Stimulated activated CD4-positive, alpha-beta T cell treated with anti-CD3 and anti-CD28 coated beads, TNF-alpha, amount 100 ng/mL, for 48 hours (primary cell): ENCODE measurements at regions not wholly inside any gene's neighbourhood (a gene's known extent, or its start where the extent isn't known, plus 50 kb on each side); places are given as distances from the start of the nearest gene placed in this dataset.
A peak's percentile ranks its signal among the peaks of the same experiment; 100 is the strongest.
"Not testable (repeated sequence)": the region's sequence is repeated elsewhere in the genome, so short reads cannot be mapped to it uniquely, and the experiment has no call there.

Source experiments
- DNase-seq, 3 donors: peaks; one replicate each; pipeline ENCODE4 v3.0.0-alpha.2; 2020; ENCODE audit warnings: low read depth in 3 of 3

GRCh38 chr12:131599190-131600159 is 111.4 kb upstream of the SFSWAP start:
- no peak for DNase-seq

- no peak for DNase-seq
Observed at GRCh38 chr12:131600160-131600532, 110.7 kb upstream of the SFSWAP start.

GRCh38 chr12:131601499-131601898 is 109.4 kb upstream of the SFSWAP start:
- not testable (repeated sequence) for DNase-seq

- no peak for DNase-seq
Observed at GRCh38 chr12:131603106-131603938, 107.6 kb upstream of the SFSWAP start.

- DNase-seq = no peak
Observed at GRCh38 chr12:131603939-131604795, 106.7 kb upstream of the SFSWAP start.

DNA sequence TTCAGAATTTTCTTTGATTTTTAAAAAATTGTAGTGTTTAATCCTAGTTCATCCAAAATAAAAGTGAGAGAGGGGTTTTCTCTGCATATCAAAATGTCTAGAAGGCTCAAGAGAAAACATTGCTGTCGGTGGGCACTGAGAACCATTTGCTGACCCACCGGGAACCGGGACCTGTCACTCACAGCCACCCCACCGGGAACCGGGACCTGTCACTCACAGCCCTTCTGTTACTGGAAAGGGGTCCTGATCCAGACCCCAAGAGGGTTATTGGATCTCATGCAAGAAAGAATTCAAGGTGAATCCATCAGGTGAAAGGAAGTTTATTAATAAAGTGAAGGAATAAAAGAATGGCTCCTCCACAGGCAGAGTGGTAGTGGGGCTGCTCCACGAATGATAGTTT is 106.0 kb upstream of the SFSWAP start:
- no peak for DNase-seq

DNA sequence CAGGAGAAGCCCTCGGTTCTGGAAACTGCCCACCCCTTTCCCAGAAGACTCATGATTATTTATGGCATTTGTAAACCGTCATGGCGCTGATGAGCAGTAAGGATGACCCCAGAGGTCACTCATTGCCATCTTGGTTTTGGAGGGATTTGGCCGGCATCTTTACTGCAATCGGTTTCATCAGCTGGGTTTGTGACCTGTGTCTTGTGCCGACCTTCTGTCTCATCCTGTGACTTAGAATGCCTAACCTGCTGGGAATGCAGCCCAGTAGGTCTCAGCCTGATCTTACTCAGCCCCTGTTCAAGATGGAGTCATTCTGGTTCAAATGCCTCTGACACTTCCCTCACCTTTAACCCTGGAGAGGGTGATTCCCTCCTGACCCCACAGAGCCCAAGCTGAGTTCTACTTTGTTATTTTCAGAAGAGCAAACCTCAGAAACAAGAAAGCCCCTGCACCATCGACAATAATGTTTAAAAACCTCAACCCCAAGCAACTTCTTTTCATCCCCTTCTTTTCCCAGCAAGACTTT is 105.5 kb upstream of the SFSWAP start:
- no peak for DNase-seq

DNA sequence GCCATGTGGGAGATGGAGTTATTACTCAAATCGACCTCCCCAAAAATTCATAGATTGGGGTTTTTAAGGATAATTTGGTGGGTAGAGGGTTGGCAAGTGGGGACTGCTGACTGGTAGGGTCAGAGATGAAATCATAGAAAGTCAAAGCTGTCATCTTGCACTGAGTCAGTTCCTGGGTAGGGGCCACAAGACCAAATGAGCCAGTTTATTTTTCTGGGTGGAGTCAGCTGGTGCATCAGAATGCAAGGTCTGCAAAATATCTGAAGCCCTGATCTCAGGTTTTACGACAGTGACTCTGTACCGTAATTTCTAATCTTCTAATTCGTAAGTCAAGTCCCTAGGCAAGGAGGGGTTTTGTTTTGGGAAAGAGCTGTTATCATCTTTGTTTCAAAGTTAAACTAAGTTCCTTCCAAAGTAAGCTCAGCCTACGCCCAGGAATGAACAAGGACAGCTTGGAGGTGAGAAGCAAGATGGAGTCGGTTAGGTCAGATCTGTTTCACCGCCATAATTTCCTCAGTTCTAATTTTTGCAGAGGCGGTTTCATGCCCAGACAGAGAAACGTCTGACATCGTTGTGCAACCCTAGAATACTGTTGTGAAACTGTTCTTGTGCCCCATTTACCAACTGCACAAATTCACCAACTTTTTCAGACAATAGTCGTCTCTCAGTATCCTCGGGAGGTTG is 104.5 kb upstream of the SFSWAP start:
- DNase-seq = no peak

DNA sequence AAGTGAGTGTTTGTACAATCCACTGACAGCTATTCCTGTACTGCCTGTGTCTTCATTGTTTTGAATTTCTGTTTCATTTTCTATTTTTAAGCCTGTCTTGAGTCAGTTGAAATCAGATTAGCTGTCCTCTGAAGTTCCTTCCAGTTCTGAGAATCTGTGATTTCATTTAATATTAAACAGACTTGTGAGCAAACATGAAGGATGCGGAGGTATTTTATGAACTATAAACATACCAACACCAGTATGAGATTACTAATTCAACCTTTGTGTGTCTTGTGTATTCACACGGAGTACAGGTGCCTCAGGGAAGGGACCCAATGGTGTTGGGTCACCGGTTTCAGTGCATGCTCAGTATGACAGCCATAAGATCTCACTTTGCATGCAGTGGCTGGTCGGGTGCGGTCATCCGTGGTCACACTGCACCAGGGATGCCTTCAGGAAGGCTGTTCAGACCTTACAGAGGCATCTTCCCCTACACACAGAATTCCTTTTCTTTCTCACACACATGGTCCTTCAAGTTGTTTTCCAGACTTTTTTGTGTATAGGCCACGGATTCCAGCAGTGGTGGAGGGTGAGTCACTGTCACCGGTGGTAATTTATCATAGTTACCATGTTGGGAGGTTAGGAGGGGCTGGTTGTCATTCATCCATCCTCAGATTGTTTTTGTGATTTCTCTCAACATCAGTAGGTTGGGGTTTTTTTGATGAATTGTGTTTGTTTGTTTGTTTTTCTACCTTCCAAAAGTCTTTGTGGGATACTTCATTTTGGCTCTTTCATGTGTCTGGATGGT is 103.0 kb upstream of the SFSWAP start:
- no peak for DNase-seq

GRCh38 chr12:131608740-131609690 is 101.9 kb upstream of the SFSWAP start:
- DNase-seq = peak in 2 of 3 donors; percentile 27 to 59

DNA sequence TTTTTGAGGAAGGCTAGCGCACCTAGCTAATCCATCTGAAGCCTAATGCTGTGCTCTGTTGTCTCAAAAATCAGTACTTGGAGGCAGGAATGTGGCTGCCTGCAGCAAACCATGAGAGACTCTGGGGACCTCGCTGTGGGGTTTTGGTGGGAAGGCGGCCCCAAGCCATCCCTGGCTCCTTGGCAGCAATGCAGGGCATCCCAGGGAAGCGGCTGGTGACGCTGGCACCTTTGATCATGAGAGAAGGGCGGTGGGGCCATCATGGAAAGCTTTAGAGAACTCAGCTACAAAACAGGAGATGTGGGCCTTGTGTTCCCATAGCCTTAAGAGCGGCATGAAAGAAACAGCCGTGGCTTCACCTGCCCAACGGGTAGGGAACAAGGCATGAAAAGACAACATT is 101.1 kb upstream of the SFSWAP start:
- DNase-seq = no peak

- DNase-seq = no peak
Observed at GRCh38 chr12:131610181-131610580, 100.7 kb upstream of the SFSWAP start.

DNA sequence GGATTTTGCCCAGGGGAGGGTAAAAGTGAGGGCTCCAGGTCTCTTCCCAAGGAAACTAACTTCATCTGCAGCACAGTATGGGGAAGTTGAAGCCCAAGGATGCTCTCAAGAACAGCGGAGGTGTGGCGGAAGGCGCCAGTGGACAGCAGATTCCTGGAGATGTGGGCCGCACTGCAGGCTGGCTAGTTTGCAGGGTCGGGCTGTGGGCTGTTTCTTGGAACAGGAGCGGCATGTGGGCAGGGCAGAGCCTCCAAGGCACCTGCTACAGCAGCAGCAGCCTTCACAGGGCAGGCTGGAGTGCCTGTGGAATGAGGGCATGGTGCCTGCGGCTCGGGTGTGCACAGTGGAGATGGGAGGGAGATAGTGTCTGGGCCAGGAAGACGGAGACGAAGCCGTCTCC is 100.0 kb upstream of the SFSWAP start:
- no peak for DNase-seq

- DNase-seq = no peak
Observed at GRCh38 chr12:131611416-131612091, 99.3 kb upstream of the SFSWAP start.

- DNase-seq = no peak
Observed at GRCh38 chr12:131612092-131612755, 98.7 kb upstream of the SFSWAP start.

DNA sequence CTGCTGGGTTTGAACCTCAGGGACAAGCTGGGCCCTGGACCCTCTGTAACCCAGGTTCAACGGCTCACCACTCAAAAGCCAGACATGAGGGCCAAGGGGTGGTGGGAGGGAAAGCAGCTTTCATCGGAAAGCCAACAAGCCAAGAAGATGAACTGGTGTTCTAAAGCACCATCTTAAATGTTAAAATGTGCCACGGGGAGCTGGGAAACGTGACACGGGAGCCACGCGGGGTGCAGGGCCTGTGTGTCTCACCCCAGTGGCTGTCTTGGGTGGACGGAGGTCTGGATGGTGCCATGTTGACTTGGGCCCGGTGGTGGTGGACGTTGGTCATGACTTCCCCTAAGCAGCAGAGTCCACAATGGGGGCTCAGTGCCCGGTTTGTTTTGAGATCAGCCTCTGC is 97.7 kb upstream of the SFSWAP start:
- DNase-seq = no peak

DNA sequence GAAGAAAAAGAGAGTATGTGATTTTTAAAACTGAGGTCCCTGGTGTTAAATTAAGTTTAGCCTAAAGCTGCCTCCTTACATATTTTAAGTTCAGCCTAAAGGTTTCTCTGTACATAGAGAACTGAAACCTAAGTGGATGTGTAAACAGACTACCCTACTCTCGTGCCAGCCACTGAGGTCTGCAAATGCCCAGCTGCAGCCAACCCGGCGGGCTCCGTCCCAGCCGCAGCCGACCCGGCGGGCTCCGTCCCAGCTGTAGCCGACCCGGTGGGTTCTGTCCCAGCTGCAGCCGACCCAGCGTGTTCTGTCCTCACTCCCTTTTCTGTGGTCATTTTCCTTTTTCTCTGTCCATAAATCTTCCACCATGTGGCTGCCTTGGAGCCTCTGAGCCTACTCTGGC is 97.2 kb upstream of the SFSWAP start:
- no peak for DNase-seq
